Right lobe of liver (tissue), 6 donors: ENCODE measurements at regions not wholly inside any gene's neighbourhood (a gene's known extent, or its start where the extent isn't known, plus 50 kb on each side); places are given as distances from the start of the nearest gene placed in this dataset.

Source experiments
- ATAC-seq, 4 donors: fragments of 200-7000 bp; cut with Tn5 transposase; one replicate each; pipeline ENCODE4 v1.9.1; 2020; ENCODE audit warnings: mild to moderate bottlenecking in 4 of 4, moderate library complexity in 4 of 4
- DNase-seq, 3 donors: peaks; one replicate each; pipeline ENCODE4 v3.0.0-alpha.2; 2020
- H3K27ac ChIP-seq, 3 donors: fragments of 200-600 bp; one replicate each; pipeline ENCODE4 v1.8.0; 2022
- H3K27me3 ChIP-seq, 2 donors: fragments of 200-600 bp; one replicate each; pipeline ENCODE4 v1.8.0; 2022
- H3K36me3 ChIP-seq, 4 donors: fragments of 200-600 bp; sonication (generic) in 1 of 4; one replicate each; pipeline versions ENCODE4 v1.5.1 to v1.8.0; 2017 to 2022; ENCODE audit warnings: control low read depth in 1 of 4
- H3K4me1 ChIP-seq, 4 donors: fragments of 200-600 bp; sonication (generic) in 1 of 4; one replicate each; pipeline versions ENCODE4 v1.5.1 to v1.8.0; 2017 to 2022; ENCODE audit warnings: control low read depth in 1 of 4
- H3K4me3 ChIP-seq, 3 donors: fragments of 200-600 bp; one replicate each; pipeline ENCODE4 v1.8.0; 2022
- H3K9me3 ChIP-seq, 4 donors: fragments of 200-600 bp; sonication (generic) in 1 of 4; one replicate each; pipeline versions ENCODE4 v1.5.1 to v1.8.0; 2017 to 2022; ENCODE audit warnings: control low read depth in 1 of 4
- POLR2A ChIP-seq: fragments of 450-650 bp; IDR thresholded peaks from one replicate; pipeline ENCODE4 v1.6.1; 2017; ENCODE audit warnings: antibody characterized with exemption, mild to moderate bottlenecking
- WGBS: methylation state at CpG from one replicate; pipeline ENCODE4 v1.1.6; 2018; ENCODE audit warnings: low coverage, low lambda C conversion rate; ENCODE audit not compliant: insufficient coverage; ENCODE audit errors: missing lambda C conversion rate; 5-methylcytosine and 5-hydroxymethylcytosine counted together
- intact Hi-C, 2 donors: fragments of 100-400 bp; cut with DNase I; formaldehyde crosslinking; loops; one replicate each; pipeline versions ENCODE4 v1.11.2 to v1.14.1; 2022
- TF ChIP-seq, protein P1 (sequence below), 4 donors: fragments of 200-600 bp in 3 of 4; fragments of 450-650 bp in 1 of 4; IDR thresholded peaks; one replicate each; pipeline versions ENCODE4 v1.5.1 to v1.8.0; 2016 to 2022; ENCODE audit warnings: antibody characterized with exemption in 4 of 4, mild to moderate bottlenecking in 2 of 4
- donor health status: DM: no; HTN: yes; CAD: no.
- donor health status: DM: no; HTN: no; CAD: no.
- donor health status: DM: no; HTN: no; CAD: no.
- donor health status: DM: no; HTN: yes; CAD: no.
- donor health status: DM: no; HTN: yes; CAD: no.

GRCh38 chr18:77733292-77733903 is 483.8 kb downstream of the GALR1 start:
- Histone ChIP-seq H3K27ac (no peak overlapping the region), H3K36me3 (no peaks in the 10 kb centered on the region), H3K27me3 (no peaks in the 10 kb centered on the region), H3K9me3 (no peaks in the 10 kb centered on the region), H3K4me1 (no peaks in the 10 kb centered on the region), H3K4me3 (no peak overlapping the region)
- intact Hi-C loops, result no loop called here
- DNase-seq, result no peak
- WGBS, result 66% methylated on average over 14 of the region's 19 CpGs
- no peak for ATAC-seq
- TF ChIP-seq, protein P1, sequence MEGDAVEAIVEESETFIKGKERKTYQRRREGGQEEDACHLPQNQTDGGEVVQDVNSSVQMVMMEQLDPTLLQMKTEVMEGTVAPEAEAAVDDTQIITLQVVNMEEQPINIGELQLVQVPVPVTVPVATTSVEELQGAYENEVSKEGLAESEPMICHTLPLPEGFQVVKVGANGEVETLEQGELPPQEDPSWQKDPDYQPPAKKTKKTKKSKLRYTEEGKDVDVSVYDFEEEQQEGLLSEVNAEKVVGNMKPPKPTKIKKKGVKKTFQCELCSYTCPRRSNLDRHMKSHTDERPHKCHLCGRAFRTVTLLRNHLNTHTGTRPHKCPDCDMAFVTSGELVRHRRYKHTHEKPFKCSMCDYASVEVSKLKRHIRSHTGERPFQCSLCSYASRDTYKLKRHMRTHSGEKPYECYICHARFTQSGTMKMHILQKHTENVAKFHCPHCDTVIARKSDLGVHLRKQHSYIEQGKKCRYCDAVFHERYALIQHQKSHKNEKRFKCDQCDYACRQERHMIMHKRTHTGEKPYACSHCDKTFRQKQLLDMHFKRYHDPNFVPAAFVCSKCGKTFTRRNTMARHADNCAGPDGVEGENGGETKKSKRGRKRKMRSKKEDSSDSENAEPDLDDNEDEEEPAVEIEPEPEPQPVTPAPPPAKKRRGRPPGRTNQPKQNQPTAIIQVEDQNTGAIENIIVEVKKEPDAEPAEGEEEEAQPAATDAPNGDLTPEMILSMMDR (IDR thresholded peaks at IDR 0.05), result no peak
- TF ChIP-seq POLR2A, result no peak

GRCh38 chr18:77736842-77737241 is 487.2 kb downstream of the GALR1 start:
- intact Hi-C loops, result no loop called here
- TF ChIP-seq, protein P1 (IDR thresholded peaks at IDR 0.05), result no peak
- no peaks in the 10 kb centered on the region for H3K9me3 ChIP-seq
- WGBS, result 43% methylated on average over 4 of the region's 4 CpGs
- H3K27ac ChIP-seq, result no peak overlapping the region
- no peaks in the 10 kb centered on the region for H3K36me3 ChIP-seq
- no peak overlapping the region for H3K4me3 ChIP-seq
- no peaks in the 10 kb centered on the region for H3K4me1 ChIP-seq
- DNase-seq, result no peak
- no peaks in the 10 kb centered on the region for H3K27me3 ChIP-seq
- no peak for ATAC-seq

DNA sequence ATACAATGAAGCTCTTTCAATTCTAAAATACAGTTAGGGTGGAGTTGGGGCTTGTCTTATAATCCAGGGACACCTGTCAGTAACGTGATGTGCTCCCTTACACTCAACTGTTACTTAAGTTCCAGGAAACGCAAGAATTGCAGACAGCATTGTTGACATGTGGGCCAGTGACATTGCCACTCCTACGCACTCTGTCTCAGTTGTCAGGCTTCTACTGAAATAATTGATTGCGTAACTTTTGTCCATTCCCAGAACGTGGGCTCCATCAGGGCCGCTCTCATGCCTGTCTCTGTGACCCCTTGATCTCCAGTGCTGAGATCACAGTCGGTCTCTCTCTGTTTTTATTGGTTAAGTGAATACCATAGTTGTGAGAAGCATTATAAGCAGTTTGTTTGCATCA is 487.8 kb downstream of the GALR1 start:
- intact Hi-C loops, result no loop called here
- 35% methylated on average over 7 of the region's 7 CpGs for WGBS
- Histone ChIP-seq H3K9me3 (no peaks in the 10 kb centered on the region), H3K27ac (no peak overlapping the region), H3K4me1 (no peaks in the 10 kb centered on the region), H3K27me3 (no peaks in the 10 kb centered on the region), H3K36me3 (no peaks in the 10 kb centered on the region), H3K4me3 (no peak overlapping the region)
- ATAC-seq (no peak), DNase-seq (no peak)
- no peak for TF ChIP-seq POLR2A
- TF ChIP-seq, protein P1 (IDR thresholded peaks at IDR 0.05), result no peak

DNA sequence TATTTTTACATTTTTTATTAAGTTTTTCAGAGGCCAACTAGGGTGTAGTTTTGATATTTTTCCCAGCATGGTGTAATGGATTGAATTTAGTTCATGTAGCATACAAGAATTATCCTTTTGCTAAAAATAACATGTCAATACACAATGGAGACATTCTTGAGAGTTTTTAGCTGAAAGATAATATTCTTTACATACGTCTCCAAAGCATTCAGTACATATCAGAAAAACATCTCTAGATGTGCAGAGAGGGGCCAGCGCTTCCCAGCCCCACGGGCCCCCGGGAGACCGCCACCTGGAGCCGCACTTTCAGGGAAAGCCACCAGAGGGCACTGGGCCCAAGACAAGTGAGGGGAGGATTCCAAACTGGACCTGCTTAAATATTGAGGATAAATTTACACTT is 499.4 kb downstream of the GALR1 start:
- no peaks in the 10 kb centered on the region for H3K9me3 ChIP-seq
- no peak for ATAC-seq
- intact Hi-C loops, result no loop called here
- H3K27ac ChIP-seq, result no peak overlapping the region
- no peaks in the 10 kb centered on the region for H3K36me3 ChIP-seq
- no peaks in the 10 kb centered on the region for H3K4me1 ChIP-seq
- no peak overlapping the region for H3K4me3 ChIP-seq
- no peak for DNase-seq
- WGBS, result 23% methylated on average over 6 of the region's 6 CpGs
- H3K27me3 ChIP-seq, result no peaks in the 10 kb centered on the region
- TF ChIP-seq, protein P1 (IDR thresholded peaks at IDR 0.05), result peak in 3 of 4 donors; percentile 34 to 44 (median 42)
- no peak for TF ChIP-seq POLR2A

GRCh38 chr18:77750006-77750405 is 500.4 kb downstream of the GALR1 start:
- no peaks in the 10 kb centered on the region for H3K9me3 ChIP-seq
- TF ChIP-seq, protein P1 (IDR thresholded peaks at IDR 0.05), result no peak
- TF ChIP-seq POLR2A, result no peak
- intact Hi-C loops, result no loop called here
- DNase-seq (no peak), ATAC-seq (no peak)
- H3K4me1 ChIP-seq, result no peaks in the 10 kb centered on the region
- WGBS, result 60% methylated on average over 7 of the region's 7 CpGs
- no peak overlapping the region for H3K4me3 ChIP-seq
- no peaks in the 10 kb centered on the region for H3K27me3 ChIP-seq
- H3K36me3 ChIP-seq, result no peaks in the 10 kb centered on the region
- no peak overlapping the region for H3K27ac ChIP-seq
